ENCODE measurements at regions not wholly inside any gene's neighbourhood (a gene's known extent, or its start where the extent isn't known, plus 50 kb on each side); places are given as distances from the start of the nearest gene placed in this dataset.

DNA sequence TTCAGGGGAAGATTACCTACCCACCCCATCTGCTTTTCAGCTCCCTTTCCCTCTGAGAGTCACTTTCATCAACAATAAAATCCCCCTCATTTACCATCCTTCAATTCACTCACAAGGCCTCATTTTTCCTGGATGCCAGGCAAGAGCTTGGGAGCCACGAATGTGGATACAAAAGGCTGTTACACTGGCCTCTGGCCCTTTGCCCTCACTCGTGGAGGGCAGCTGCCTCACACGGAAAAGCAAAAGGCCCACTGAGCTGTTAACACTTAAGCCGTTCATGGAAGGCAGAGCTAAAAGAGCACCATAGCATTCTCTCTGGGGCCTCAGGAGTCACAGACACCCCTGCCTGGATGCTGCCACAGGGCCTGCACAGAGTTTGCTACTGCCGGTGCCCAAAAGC lies 102.4 kb upstream of the TUSC7 start:
- TF ChIP-seq, protein P1, sequence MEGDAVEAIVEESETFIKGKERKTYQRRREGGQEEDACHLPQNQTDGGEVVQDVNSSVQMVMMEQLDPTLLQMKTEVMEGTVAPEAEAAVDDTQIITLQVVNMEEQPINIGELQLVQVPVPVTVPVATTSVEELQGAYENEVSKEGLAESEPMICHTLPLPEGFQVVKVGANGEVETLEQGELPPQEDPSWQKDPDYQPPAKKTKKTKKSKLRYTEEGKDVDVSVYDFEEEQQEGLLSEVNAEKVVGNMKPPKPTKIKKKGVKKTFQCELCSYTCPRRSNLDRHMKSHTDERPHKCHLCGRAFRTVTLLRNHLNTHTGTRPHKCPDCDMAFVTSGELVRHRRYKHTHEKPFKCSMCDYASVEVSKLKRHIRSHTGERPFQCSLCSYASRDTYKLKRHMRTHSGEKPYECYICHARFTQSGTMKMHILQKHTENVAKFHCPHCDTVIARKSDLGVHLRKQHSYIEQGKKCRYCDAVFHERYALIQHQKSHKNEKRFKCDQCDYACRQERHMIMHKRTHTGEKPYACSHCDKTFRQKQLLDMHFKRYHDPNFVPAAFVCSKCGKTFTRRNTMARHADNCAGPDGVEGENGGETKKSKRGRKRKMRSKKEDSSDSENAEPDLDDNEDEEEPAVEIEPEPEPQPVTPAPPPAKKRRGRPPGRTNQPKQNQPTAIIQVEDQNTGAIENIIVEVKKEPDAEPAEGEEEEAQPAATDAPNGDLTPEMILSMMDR (IDR thresholded peaks at IDR 0.05 in 8 of 11, conservative IDR thresholded peaks at IDR 0.05 in 3 of 11) = no peak
- TF ChIP-seq POLR2AphosphoS5 (IDR thresholded peaks at IDR 0.05) = no peak

Data from spleen (tissue), 7 donors.